ENCODE measurements at regions not wholly inside any gene's neighbourhood (a gene's known extent, or its start where the extent isn't known, plus 50 kb on each side); places are given as distances from the start of the nearest gene placed in this dataset.

DNA sequence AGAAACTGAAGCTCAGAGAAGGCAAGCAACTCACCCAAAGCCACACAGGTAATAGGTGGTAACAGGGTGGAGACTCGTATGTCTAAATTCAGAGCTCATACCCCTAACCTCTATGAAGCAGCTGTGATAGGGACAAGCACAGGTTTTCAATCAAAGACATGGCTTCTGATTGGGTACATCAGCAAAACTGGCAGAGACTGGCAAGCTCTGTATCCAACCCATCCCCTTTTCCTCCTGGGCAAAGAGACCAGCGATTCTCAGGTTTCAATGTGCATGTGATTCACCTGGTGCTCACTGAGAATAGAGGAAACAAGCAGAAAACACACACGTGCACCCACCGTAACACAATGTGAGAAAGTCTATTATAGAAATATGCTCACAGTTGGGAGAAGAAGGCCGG, 153.0 kb downstream of the SMIM20 start:
- Histone ChIP-seq H3K9me3 (no peaks in the 10 kb centered on the region), H3K27me3 (no peaks in the 10 kb centered on the region), H3K36me3 (no peaks in the 10 kb centered on the region), H3K4me1 (no peaks in the 10 kb centered on the region), H3K4me3 (no peak overlapping the region), H3K27ac (no peak overlapping the region)
- TF ChIP-seq, protein P1, sequence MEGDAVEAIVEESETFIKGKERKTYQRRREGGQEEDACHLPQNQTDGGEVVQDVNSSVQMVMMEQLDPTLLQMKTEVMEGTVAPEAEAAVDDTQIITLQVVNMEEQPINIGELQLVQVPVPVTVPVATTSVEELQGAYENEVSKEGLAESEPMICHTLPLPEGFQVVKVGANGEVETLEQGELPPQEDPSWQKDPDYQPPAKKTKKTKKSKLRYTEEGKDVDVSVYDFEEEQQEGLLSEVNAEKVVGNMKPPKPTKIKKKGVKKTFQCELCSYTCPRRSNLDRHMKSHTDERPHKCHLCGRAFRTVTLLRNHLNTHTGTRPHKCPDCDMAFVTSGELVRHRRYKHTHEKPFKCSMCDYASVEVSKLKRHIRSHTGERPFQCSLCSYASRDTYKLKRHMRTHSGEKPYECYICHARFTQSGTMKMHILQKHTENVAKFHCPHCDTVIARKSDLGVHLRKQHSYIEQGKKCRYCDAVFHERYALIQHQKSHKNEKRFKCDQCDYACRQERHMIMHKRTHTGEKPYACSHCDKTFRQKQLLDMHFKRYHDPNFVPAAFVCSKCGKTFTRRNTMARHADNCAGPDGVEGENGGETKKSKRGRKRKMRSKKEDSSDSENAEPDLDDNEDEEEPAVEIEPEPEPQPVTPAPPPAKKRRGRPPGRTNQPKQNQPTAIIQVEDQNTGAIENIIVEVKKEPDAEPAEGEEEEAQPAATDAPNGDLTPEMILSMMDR (IDR thresholded peaks at IDR 0.05), result no peak
- DNase-seq (ENCODE audit: low spot score), result no peak

DNA sequence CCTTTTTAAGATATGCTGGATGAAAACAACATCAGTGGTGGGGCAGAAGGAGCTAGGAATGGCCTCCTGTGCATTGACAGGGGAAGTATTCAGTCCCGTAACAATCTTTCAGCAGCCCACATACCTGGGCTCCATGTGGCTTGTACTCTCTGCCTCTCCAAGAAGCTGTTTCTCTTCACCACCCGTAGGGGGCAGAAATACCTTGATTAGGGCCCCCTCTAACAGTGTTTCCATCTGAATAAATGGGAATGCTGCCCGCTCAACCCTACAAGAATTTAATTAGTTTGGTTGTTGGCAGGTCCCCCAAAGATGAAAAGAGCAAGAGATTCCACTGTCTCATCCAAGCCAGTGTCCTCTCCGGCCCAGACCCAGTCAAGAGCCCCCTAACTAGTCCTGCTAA, 155.2 kb downstream of the SMIM20 start:
- TF ChIP-seq, protein P1 (IDR thresholded peaks at IDR 0.05), result peak in 1 of 2 donors; percentile 22
- no peaks in the 10 kb centered on the region for H3K4me1 ChIP-seq
- no peaks in the 10 kb centered on the region for H3K9me3 ChIP-seq
- DNase-seq (ENCODE audit: low spot score), result no peak
- no peak overlapping the region for H3K4me3 ChIP-seq
- no peaks in the 10 kb centered on the region for H3K36me3 ChIP-seq
- no peak overlapping the region for H3K27ac ChIP-seq
- H3K27me3 ChIP-seq, result no peaks in the 10 kb centered on the region

DNA sequence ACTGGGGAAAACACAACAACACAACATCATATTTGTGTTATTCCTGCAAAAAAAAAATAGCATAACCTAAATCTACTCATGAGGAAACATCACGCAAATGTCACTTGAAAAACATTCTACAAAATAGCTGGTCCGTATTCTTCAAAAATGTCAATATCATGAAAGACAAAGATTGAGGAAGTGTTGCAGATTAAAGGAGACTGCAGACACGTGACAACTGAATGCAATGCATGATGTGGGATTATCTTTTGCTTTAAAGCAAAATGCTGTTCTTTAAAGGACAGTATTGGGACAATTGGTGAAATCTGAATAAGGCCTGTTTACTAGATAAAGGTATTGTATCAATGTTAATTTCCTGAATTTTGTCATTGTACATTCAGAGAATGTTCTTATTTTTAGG, 157.7 kb downstream of the SMIM20 start:
- H3K36me3 ChIP-seq, result no peaks in the 10 kb centered on the region
- no peak overlapping the region for H3K4me3 ChIP-seq
- no peaks in the 10 kb centered on the region for H3K4me1 ChIP-seq
- H3K27me3 ChIP-seq, result no peaks in the 10 kb centered on the region
- peaks cover 0 to 5% of the 10 kb centered on the region in 2 donors for H3K9me3 ChIP-seq
- TF ChIP-seq, protein P1 (IDR thresholded peaks at IDR 0.05), result no peak
- H3K27ac ChIP-seq, result no peak overlapping the region
- no peak for DNase-seq (ENCODE audit: low spot score)

DNA sequence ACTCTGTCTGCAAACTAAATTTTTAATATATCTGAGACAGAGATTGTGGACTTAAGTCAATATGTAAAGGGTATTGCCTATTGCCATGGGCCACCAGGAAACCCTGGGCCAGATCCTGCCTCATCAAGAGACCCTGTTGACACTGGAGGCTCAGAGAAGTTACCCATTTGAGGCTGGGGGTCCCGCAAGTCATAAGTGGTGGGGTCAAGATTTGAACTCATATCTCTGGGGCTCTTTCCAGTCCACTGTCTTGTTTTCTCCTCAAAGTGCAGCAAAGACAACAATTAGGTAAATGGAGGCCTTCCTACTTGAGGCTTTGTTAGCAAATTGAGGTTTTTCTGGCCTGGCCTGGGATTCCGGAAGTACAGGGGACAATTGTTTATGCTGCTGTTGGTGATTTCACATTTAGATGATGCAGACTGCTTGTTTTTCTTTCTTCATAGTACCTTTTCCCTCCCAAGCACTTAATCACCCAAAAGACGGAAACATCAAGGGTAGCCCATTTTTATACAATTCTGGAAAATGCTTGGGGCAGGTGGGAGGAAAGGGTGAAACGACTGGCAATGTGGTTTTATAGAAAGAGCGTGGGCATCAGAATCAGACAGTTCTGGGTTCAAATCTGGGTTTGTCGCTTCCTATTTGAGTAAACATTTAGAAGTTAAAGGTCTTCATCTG, 160.0 kb downstream of the SMIM20 start:
- Histone ChIP-seq H3K27me3 (no peaks in the 10 kb centered on the region), H3K4me3 (no peak overlapping the region), H3K9me3 (peaks cover 0 to 8% of the 10 kb centered on the region in 2 donors), H3K27ac (peak overlapping the region in 1 of 2 donors; percentile 7), H3K4me1 (no peaks in the 10 kb centered on the region), H3K36me3 (no peaks in the 10 kb centered on the region)
- TF ChIP-seq, protein P1 (IDR thresholded peaks at IDR 0.05), result no peak
- DNase-seq (ENCODE audit: low spot score), result no peak

DNA sequence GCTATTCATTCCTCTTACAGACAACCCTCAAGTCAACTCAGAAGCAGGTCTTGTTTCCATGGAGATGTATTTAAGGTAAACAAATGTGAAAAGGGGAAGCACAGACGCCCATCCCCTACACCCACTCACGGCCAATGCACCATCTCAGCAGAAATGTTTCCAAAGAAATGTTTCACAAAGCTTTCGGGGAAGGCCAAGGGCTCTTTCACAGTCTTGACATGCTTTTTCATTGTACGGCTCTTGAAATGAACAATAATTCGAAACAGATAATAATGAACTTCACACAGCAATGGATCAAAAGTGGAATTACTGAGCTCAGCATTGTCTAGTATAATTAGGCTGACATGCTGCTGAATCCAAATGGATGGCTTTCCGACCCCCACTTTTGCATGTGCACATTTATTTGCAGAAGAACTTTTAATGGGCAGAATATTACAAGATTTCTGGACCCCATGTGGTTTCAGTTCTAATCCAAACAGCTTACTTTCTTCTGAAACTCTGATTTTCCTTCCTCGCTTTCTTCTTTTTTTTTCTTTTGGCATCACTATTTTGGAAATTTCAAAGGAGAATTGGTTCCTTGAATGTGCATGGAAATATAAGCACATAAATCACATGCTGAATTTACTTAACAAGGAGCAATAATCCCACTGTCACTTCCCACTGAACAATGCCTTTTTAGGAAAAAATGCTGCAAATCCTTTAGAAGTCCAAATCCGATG, 160.9 kb downstream of the SMIM20 start:
- no peaks in the 10 kb centered on the region for H3K27me3 ChIP-seq
- peak overlapping the region in 1 of 2 donors; percentile 6 for H3K27ac ChIP-seq
- peaks cover 0 to 8% of the 10 kb centered on the region in 2 donors for H3K9me3 ChIP-seq
- no peak overlapping the region for H3K4me3 ChIP-seq
- DNase-seq (ENCODE audit: low spot score), result no peak
- H3K36me3 ChIP-seq, result no peaks in the 10 kb centered on the region
- TF ChIP-seq, protein P1 (IDR thresholded peaks at IDR 0.05), result no peak
- H3K4me1 ChIP-seq, result no peaks in the 10 kb centered on the region
